ENCODE measurements at regions not wholly inside any gene's neighbourhood (a gene's known extent, or its start where the extent isn't known, plus 50 kb on each side); places are given as distances from the start of the nearest gene placed in this dataset.

DNA sequence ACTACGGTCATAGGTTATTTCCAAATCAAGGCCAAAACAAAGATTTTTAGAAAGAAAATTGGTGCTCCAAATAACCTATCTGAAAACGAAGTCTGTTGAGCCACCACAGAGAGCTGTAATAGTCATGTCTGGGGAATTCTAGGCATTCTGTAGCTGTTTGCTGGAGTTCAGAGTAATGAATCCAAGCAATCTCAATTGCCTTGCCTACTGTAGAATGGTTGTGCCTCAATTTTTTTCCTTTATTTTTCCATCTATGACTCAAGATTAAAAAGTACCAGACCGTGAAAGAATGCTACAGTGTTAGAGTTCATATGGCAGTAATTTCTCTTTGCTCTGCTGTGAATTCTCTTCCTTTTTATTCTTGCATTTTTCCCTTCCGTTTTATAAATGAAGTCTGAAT, 1007.2 kb upstream of the ALCAM start (continued):
- TF ChIP-seq CHD7 (IDR thresholded peaks at IDR 0.05; ENCODE audit: insufficient replicate concordance, low read length) (no peak), ATF2 (IDR thresholded peaks at IDR 0.05; ENCODE audit: low read length) (no peak)
